ENCODE measurements at regions not wholly inside any gene's neighbourhood (a gene's known extent, or its start where the extent isn't known, plus 50 kb on each side); places are given as distances from the start of the nearest gene placed in this dataset.

DNA sequence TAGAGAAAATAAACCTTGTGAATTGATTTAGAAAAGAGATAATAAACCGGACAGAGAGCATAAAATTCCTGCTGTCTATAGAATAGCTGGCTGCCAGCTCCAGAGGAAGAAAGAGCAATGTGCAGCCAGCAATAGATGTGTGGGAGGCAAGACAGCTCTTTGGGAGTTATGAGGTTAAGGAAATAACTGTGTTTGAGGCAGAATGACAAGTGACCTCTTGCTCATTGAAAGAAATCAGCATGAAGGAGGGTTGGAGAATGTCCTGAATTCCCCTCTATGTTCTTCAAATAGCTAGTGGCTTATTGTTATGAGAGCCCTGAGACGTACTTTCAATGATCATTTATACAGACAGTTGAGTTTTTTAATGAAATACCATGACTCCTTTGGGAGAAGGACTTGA lies 1009.9 kb upstream of the NXPH2 start:
- Mint-ChIP-seq H3K27ac (no peak overlapping the region), H3K4me3 (ENCODE audit: low read depth) (no peak overlapping the region), H3K9me3 (peaks cover 28% of the 10 kb centered on the region), H3K4me1 (ENCODE audit: low read depth) (no peaks in the 10 kb centered on the region), H3K36me3 (ENCODE audit: low read depth) (no peaks in the 10 kb centered on the region), H3K27me3 (ENCODE audit: low read depth) (no peaks in the 10 kb centered on the region)
- no peak for DNase-seq (ENCODE audit: low spot score)
- intact Hi-C loops (cut with micrococcal nuclease) = no loop called here

DNA sequence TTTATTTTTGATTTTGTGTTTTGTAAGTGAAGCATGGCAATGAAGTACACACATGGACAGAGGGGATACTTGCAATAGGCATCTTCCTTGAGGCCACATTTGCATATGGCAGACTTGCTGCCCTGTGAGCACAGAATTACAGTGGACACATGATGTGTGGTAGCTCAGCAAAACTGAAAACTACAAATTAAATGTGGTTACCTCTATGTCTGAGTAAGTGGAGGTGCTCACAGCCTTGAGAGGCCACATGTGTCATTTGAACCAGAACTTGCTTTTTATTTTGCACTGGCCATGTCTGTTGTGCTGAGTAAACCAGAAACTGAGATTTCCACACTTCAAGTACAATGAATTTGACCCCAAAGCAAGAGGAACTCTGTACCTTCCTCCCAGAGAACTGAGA lies 998.5 kb upstream of the NXPH2 start:
- Mint-ChIP-seq H3K36me3 (ENCODE audit: low read depth) (no peaks in the 10 kb centered on the region), H3K27ac (no peak overlapping the region), H3K4me1 (ENCODE audit: low read depth) (no peaks in the 10 kb centered on the region), H3K4me3 (ENCODE audit: low read depth) (no peak overlapping the region), H3K27me3 (ENCODE audit: low read depth) (no peaks in the 10 kb centered on the region), H3K9me3 (peaks cover 14% of the 10 kb centered on the region)
- intact Hi-C loops (cut with micrococcal nuclease) = no loop called here
- DNase-seq (ENCODE audit: low spot score) = no peak

- Mint-ChIP-seq H3K36me3 (ENCODE audit: low read depth) (no peaks in the 10 kb centered on the region), H3K27me3 (ENCODE audit: low read depth) (no peaks in the 10 kb centered on the region), H3K4me3 (ENCODE audit: low read depth) (no peak overlapping the region), H3K4me1 (ENCODE audit: low read depth) (no peaks in the 10 kb centered on the region), H3K27ac (no peak overlapping the region), H3K9me3 (peaks cover 13% of the 10 kb centered on the region)
- no peak for DNase-seq (ENCODE audit: low spot score)
- intact Hi-C loops (cut with micrococcal nuclease) = no loop called here
Observed at GRCh38 chr2:139773720-139774277, 993.6 kb upstream of the NXPH2 start.

GRCh38 chr2:139769633-139770032 lies 989.4 kb upstream of the NXPH2 start:
- H3K4me1 Mint-ChIP-seq (ENCODE audit: low read depth) = no peaks in the 10 kb centered on the region
- no peaks in the 10 kb centered on the region for H3K27me3 Mint-ChIP-seq (ENCODE audit: low read depth)
- H3K4me3 Mint-ChIP-seq (ENCODE audit: low read depth) = no peak overlapping the region
- intact Hi-C loops (cut with micrococcal nuclease) = no loop called here
- H3K36me3 Mint-ChIP-seq (ENCODE audit: low read depth) = no peaks in the 10 kb centered on the region
- H3K9me3 Mint-ChIP-seq = peaks cover 11% of the 10 kb centered on the region
- no peak for DNase-seq (ENCODE audit: low spot score)
- no peak overlapping the region for H3K27ac Mint-ChIP-seq

GRCh38 chr2:139763705-139764104 lies 983.5 kb upstream of the NXPH2 start:
- H3K36me3 Mint-ChIP-seq (ENCODE audit: low read depth) = no peaks in the 10 kb centered on the region
- no peaks in the 10 kb centered on the region for H3K4me1 Mint-ChIP-seq (ENCODE audit: low read depth)
- DNase-seq (ENCODE audit: low spot score) = no peak
- intact Hi-C loops (cut with micrococcal nuclease) = no loop called here
- H3K9me3 Mint-ChIP-seq = peaks cover 15% of the 10 kb centered on the region
- H3K27me3 Mint-ChIP-seq (ENCODE audit: low read depth) = no peaks in the 10 kb centered on the region
- no peak overlapping the region for H3K27ac Mint-ChIP-seq
- H3K4me3 Mint-ChIP-seq (ENCODE audit: low read depth) = no peak overlapping the region

DNA sequence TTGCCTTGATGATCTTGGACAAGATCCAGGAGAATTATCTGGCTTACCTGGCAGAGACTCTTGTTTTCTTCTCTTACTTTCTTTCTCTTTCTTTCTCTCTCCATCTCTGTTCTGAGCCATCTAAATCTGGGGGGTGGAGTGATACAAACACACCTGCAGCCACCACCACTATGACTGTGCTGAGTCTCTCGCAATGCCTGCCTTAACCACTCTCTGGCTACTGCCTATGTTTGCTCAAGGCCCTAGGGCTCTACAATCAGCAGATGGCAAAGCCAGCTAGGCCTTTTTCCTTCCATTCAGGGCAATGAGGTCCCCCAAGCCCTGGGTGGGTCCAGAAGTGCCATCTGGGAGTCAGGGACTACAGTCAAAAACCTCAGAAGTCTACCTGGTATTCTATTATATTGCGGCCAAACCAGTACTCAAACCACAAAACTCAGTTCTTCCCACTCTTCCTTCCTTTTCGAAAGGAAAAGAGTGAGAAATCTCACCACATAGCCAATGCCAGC lies 978.9 kb upstream of the NXPH2 start:
- Mint-ChIP-seq H3K4me1 (ENCODE audit: low read depth) (no peaks in the 10 kb centered on the region), H3K9me3 (peaks cover 48% of the 10 kb centered on the region), H3K36me3 (ENCODE audit: low read depth) (no peaks in the 10 kb centered on the region), H3K4me3 (ENCODE audit: low read depth) (no peak overlapping the region), H3K27ac (no peak overlapping the region), H3K27me3 (ENCODE audit: low read depth) (no peaks in the 10 kb centered on the region)
- intact Hi-C loops (cut with micrococcal nuclease) = no loop called here
- no peak for DNase-seq (ENCODE audit: low spot score)

GRCh38 chr2:139746901-139747300 lies 966.7 kb upstream of the NXPH2 start:
- intact Hi-C loops (cut with micrococcal nuclease) = no loop called here
- Mint-ChIP-seq H3K27me3 (ENCODE audit: low read depth) (no peaks in the 10 kb centered on the region), H3K9me3 (peaks cover 54% of the 10 kb centered on the region), H3K4me1 (ENCODE audit: low read depth) (no peaks in the 10 kb centered on the region), H3K4me3 (ENCODE audit: low read depth) (no peak overlapping the region), H3K27ac (no peak overlapping the region), H3K36me3 (ENCODE audit: low read depth) (no peaks in the 10 kb centered on the region)
- no peak for DNase-seq (ENCODE audit: low spot score)

- intact Hi-C loops (cut with micrococcal nuclease) = no loop called here
Observed at GRCh38 chr2:139744273-139744672, 964.1 kb upstream of the NXPH2 start.

GRCh38 chr2:139742216-139743172 lies 962.3 kb upstream of the NXPH2 start:
- no peaks in the 10 kb centered on the region for H3K27me3 Mint-ChIP-seq (ENCODE audit: low read depth)
- H3K9me3 Mint-ChIP-seq = peaks cover 25% of the 10 kb centered on the region
- no peak for DNase-seq (ENCODE audit: low spot score)
- no peaks in the 10 kb centered on the region for H3K4me1 Mint-ChIP-seq (ENCODE audit: low read depth)
- no peak overlapping the region for H3K27ac Mint-ChIP-seq
- intact Hi-C loops (cut with micrococcal nuclease) = no loop called here
- no peak overlapping the region for H3K4me3 Mint-ChIP-seq (ENCODE audit: low read depth)
- no peaks in the 10 kb centered on the region for H3K36me3 Mint-ChIP-seq (ENCODE audit: low read depth)

More at GRCh38 chr2:139744273-139744672, 964.1 kb upstream of the NXPH2 start:
- Mint-ChIP-seq H3K4me1 (ENCODE audit: low read depth) (no peaks in the 10 kb centered on the region), H3K27ac (no peak overlapping the region), H3K36me3 (ENCODE audit: low read depth) (no peaks in the 10 kb centered on the region), H3K4me3 (ENCODE audit: low read depth) (no peak overlapping the region), H3K9me3 (peaks cover 36% of the 10 kb centered on the region), H3K27me3 (ENCODE audit: low read depth) (no peaks in the 10 kb centered on the region)
- DNase-seq (ENCODE audit: low spot score) = no peak

DNA sequence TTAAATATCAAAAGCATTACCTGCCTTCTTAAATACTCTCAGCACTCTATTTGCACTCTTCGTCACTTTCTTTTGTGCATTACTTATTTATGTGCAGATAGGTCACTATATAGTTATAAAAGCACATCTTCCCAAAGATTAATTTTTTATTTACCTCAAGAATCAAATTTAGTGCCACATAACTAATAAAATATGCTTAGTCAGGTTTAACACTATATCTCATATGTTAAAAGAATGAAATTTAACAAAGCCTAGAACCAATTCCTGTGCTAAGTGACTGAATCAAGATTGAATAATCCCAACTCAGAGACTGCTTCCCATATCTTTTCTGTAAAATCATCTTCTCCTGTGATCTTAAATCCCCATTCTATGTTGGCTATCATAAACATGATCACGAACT lies 957.5 kb upstream of the NXPH2 start:
- no peak overlapping the region for H3K4me3 Mint-ChIP-seq (ENCODE audit: low read depth)
- no peaks in the 10 kb centered on the region for H3K36me3 Mint-ChIP-seq (ENCODE audit: low read depth)
- peaks cover 6% of the 10 kb centered on the region for H3K9me3 Mint-ChIP-seq
- no peak overlapping the region for H3K27ac Mint-ChIP-seq
- no peaks in the 10 kb centered on the region for H3K27me3 Mint-ChIP-seq (ENCODE audit: low read depth)
- intact Hi-C loops (cut with micrococcal nuclease) = no loop called here
- H3K4me1 Mint-ChIP-seq (ENCODE audit: low read depth) = no peaks in the 10 kb centered on the region
- DNase-seq (ENCODE audit: low spot score) = no peak

DNA sequence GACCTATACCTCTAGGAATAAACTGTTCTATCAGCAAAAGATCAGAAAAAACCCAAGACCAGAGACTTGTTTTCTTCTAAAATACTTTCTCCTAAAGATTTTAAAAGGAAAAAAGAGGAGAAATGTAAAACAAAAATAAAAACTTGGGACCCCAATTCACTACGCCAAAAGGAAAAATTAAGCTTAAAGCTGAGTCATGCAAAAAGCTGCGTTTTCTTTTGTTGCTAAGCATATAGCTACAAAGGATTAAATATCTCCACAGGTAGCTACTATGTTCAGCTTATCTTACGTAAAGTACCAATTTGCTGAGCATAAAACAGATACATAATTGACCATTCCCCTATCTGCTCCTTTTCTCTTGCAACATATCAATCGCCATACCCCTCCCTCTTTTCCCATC lies 950.0 kb upstream of the NXPH2 start:
- H3K9me3 Mint-ChIP-seq = peaks cover 7% of the 10 kb centered on the region
- H3K4me3 Mint-ChIP-seq (ENCODE audit: low read depth) = no peak overlapping the region
- H3K27me3 Mint-ChIP-seq (ENCODE audit: low read depth) = no peaks in the 10 kb centered on the region
- no peak overlapping the region for H3K27ac Mint-ChIP-seq
- no peaks in the 10 kb centered on the region for H3K36me3 Mint-ChIP-seq (ENCODE audit: low read depth)
- no peaks in the 10 kb centered on the region for H3K4me1 Mint-ChIP-seq (ENCODE audit: low read depth)
- intact Hi-C loops (cut with micrococcal nuclease) = no loop called here
- DNase-seq (ENCODE audit: low spot score) = no peak

DNA sequence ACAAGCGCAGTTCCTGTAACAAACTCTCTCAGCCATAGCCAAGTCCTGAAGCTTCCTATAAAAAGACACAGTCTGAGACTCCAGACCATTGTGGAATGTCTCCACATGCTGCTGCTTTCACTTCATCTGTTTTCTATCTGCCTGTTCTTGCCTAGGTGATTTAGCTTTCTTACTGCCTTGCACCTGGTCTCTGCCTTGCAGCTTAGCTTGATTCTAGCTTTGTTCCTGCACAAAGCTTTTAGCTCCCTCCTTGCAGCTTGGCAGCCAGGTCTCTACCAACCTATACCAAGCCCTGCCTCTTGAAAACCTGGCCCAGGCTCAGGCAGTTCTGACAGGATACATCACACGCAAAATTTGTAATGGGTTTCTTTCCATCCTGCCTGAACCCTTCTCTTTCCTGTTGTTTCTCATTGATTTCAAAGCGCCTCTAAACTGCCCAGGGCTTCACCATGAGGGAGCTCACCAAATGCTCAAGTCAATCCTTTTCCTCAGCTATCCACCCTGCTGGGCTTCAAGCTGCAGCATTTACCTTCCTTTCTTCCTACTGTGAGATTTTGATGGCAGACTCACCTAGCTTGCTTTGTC lies 941.3 kb upstream of the NXPH2 start:
- Mint-ChIP-seq H3K27me3 (ENCODE audit: low read depth) (no peaks in the 10 kb centered on the region), H3K9me3 (peaks cover 43% of the 10 kb centered on the region), H3K27ac (no peak overlapping the region), H3K4me3 (ENCODE audit: low read depth) (no peak overlapping the region), H3K36me3 (ENCODE audit: low read depth) (no peaks in the 10 kb centered on the region), H3K4me1 (ENCODE audit: low read depth) (no peaks in the 10 kb centered on the region)
- DNase-seq (ENCODE audit: low spot score) = no peak
- intact Hi-C loops (cut with micrococcal nuclease) = no loop called here

DNA sequence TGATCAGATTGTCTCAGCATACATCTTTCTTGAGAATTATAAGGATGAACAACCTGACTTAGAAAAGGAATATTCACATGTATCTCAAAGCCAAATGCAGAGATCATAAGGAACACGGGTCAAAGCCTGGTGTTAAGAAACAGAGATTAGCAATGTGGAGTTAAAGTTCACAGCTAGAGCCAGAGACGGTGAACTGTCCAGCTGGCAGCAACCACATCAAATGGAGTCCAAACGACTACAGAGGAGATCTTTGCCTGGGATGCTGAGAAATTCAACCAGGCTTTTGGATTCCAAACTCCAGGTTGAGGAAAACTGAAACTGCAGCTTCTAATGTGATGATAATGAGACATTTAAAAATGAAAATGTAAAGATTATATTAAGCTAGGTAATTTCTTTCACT lies 939.9 kb upstream of the NXPH2 start:
- no peak overlapping the region for H3K27ac Mint-ChIP-seq
- peaks cover 46% of the 10 kb centered on the region for H3K9me3 Mint-ChIP-seq
- H3K27me3 Mint-ChIP-seq (ENCODE audit: low read depth) = no peaks in the 10 kb centered on the region
- no peaks in the 10 kb centered on the region for H3K36me3 Mint-ChIP-seq (ENCODE audit: low read depth)
- H3K4me1 Mint-ChIP-seq (ENCODE audit: low read depth) = no peaks in the 10 kb centered on the region
- intact Hi-C loops (cut with micrococcal nuclease) = no loop called here
- no peak overlapping the region for H3K4me3 Mint-ChIP-seq (ENCODE audit: low read depth)
- no peak for DNase-seq (ENCODE audit: low spot score)
